ENCODE measurements at regions not wholly inside any gene's neighbourhood (a gene's known extent, or its start where the extent isn't known, plus 50 kb on each side); places are given as distances from the start of the nearest gene placed in this dataset.

GRCh38 chr2:155372969-155373368 lies 674.5 kb downstream of the KCNJ3 start:
- DNase-seq (ENCODE audit: low read depth, low spot score), result no peak
- no peak overlapping the region for H3K27ac ChIP-seq

- no peak overlapping the region for H3K27ac ChIP-seq
- no peak for DNase-seq (ENCODE audit: low read depth, low spot score)
These were observed 670.4 kb downstream of the KCNJ3 start for GRCh38 chr2:155368934-155369333.

GRCh38 chr2:155364766-155365165 lies 666.3 kb downstream of the KCNJ3 start:
- H3K27ac ChIP-seq, result no peak overlapping the region
- no peak for DNase-seq (ENCODE audit: low read depth, low spot score)

- no peak overlapping the region for H3K27ac ChIP-seq
- no peak for DNase-seq (ENCODE audit: low read depth, low spot score)
These were observed 664.9 kb downstream of the KCNJ3 start for GRCh38 chr2:155363349-155363888.

- DNase-seq (ENCODE audit: low read depth, low spot score), result no peak
- no peak overlapping the region for H3K27ac ChIP-seq
These were observed 658.7 kb downstream of the KCNJ3 start for GRCh38 chr2:155357172-155357571.

GRCh38 chr2:155356250-155356649 lies 657.8 kb downstream of the KCNJ3 start:
- no peak overlapping the region for H3K27ac ChIP-seq
- DNase-seq (ENCODE audit: low read depth, low spot score), result no peak

GRCh38 chr2:155350783-155351580 lies 652.5 kb downstream of the KCNJ3 start:
- DNase-seq (ENCODE audit: low read depth, low spot score), result no peak
- no peak overlapping the region for H3K27ac ChIP-seq

- no peak for DNase-seq (ENCODE audit: low read depth, low spot score)
- H3K27ac ChIP-seq, result no peak overlapping the region
These were observed 633.5 kb downstream of the KCNJ3 start for GRCh38 chr2:155332016-155332415.

GRCh38 chr2:155320236-155320635 lies 621.7 kb downstream of the KCNJ3 start:
- H3K27ac ChIP-seq, result no peak overlapping the region
- DNase-seq (ENCODE audit: low read depth, low spot score), result no peak

- DNase-seq (ENCODE audit: low read depth, low spot score), result no peak
These were observed 620.2 kb downstream of the KCNJ3 start for GRCh38 chr2:155318710-155319109.

GRCh38 chr2:155315768-155316167 lies 617.3 kb downstream of the KCNJ3 start:
- no peak overlapping the region for H3K27ac ChIP-seq
- no peak for DNase-seq (ENCODE audit: low read depth, low spot score)

More at GRCh38 chr2:155318710-155319109, 620.2 kb downstream of the KCNJ3 start:
- no peak overlapping the region for H3K27ac ChIP-seq

- DNase-seq (ENCODE audit: low read depth, low spot score), result no peak
- no peak overlapping the region for H3K27ac ChIP-seq
These were observed 612.1 kb downstream of the KCNJ3 start for GRCh38 chr2:155310589-155310988.

- DNase-seq (ENCODE audit: low read depth, low spot score), result no peak
- no peak overlapping the region for H3K27ac ChIP-seq
These were observed 611.0 kb downstream of the KCNJ3 start for GRCh38 chr2:155309483-155309882.

GRCh38 chr2:155308367-155309009 lies 610.0 kb downstream of the KCNJ3 start:
- H3K27ac ChIP-seq, result no peak overlapping the region
- DNase-seq (ENCODE audit: low read depth, low spot score), result no peak

- no peak for DNase-seq (ENCODE audit: low read depth, low spot score)
- H3K27ac ChIP-seq, result no peak overlapping the region
These were observed 602.7 kb downstream of the KCNJ3 start for GRCh38 chr2:155301221-155301620.

GRCh38 chr2:155298001-155298400 lies 599.5 kb downstream of the KCNJ3 start:
- no peak overlapping the region for H3K27ac ChIP-seq
- no peak for DNase-seq (ENCODE audit: low read depth, low spot score)

- no peak for DNase-seq (ENCODE audit: low read depth, low spot score)
- H3K27ac ChIP-seq, result no peak overlapping the region
These were observed 595.9 kb downstream of the KCNJ3 start for GRCh38 chr2:155294358-155294757.

- no peak overlapping the region for H3K27ac ChIP-seq
- no peak for DNase-seq (ENCODE audit: low read depth, low spot score)
These were observed 583.4 kb downstream of the KCNJ3 start for GRCh38 chr2:155281907-155282306.

- no peak for DNase-seq (ENCODE audit: low read depth, low spot score)
- no peak overlapping the region for H3K27ac ChIP-seq
These were observed 574.8 kb downstream of the KCNJ3 start for GRCh38 chr2:155273323-155273722.

GRCh38 chr2:155266583-155266982 lies 568.1 kb downstream of the KCNJ3 start:
- DNase-seq (ENCODE audit: low read depth, low spot score), result no peak
- H3K27ac ChIP-seq, result no peak overlapping the region

- no peak overlapping the region for H3K27ac ChIP-seq
- DNase-seq (ENCODE audit: low read depth, low spot score), result no peak
These were observed 567.6 kb downstream of the KCNJ3 start for GRCh38 chr2:155266109-155266508.
